Pancreas (tissue), 10 donors: ENCODE measurements at regions not wholly inside any gene's neighbourhood (a gene's known extent, or its start where the extent isn't known, plus 50 kb on each side); places are given as distances from the start of the nearest gene placed in this dataset.

Experiments used
- ATAC-seq, 4 donors: fragments of 200-7000 bp; cut with Tn5 transposase; one replicate each; pipeline versions ENCODE4 v1.8.0 to v1.9.1; 2020; ENCODE audit warnings: mild to moderate bottlenecking in 4 of 4, moderate library complexity in 4 of 4
- DNase-seq, 6 donors: peaks; one replicate each; pipeline ENCODE4 v3.0.0-alpha.2; 2020
- FAIRE-seq: peaks from 2 replicates; lab custom pipeline; 2012; peaks lifted over from hg19 to GRCh38; lab: Jason Lieb, UNC
- H3K27ac ChIP-seq, 4 donors: fragments of 200-600 bp; sonication (generic); 1 replicate in 3 of 4; 2 replicates in 1 of 4; pipeline versions ENCODE4 v1.5.0 to v1.8.0; 2020
- H3K27me3 ChIP-seq, 4 donors: fragments of 200-600 bp; one replicate each; pipeline ENCODE4 v1.8.0; 2021
- H3K36me3 ChIP-seq, 3 donors: fragments of 200-600 bp; sonication (generic) in 1 of 3; one replicate each; pipeline versions ENCODE4 v1.5.0 to v1.8.0; 2020 to 2021
- H3K4me1 ChIP-seq, 3 donors: fragments of 200-600 bp; one replicate each; pipeline ENCODE4 v1.8.0; 2021
- H3K4me3 ChIP-seq, 4 donors: fragments of 200-600 bp; sonication (generic) in 2 of 4; one replicate each; pipeline versions ENCODE4 v1.5.0 to v1.8.0; 2020 to 2021
- H3K9me3 ChIP-seq, 4 donors: fragments of 200-600 bp; one replicate each; pipeline ENCODE4 v1.8.0; 2021
- CTCF ChIP-seq, 4 donors: fragments of 200-600 bp; sonication (generic) in 3 of 4; IDR thresholded peaks; one replicate each; pipeline versions ENCODE4 v1.5.0 to v1.8.0; 2021; ENCODE audit warnings: antibody characterized with exemption in 4 of 4
- WGBS, 2 donors: extraction: QIAGEN DNeasy Blood & Tissue Kit; methylation state at CpG; one replicate each; pipeline ENCODE4 v1.1.7; 2013; 5-methylcytosine and 5-hydroxymethylcytosine counted together
- intact Hi-C, 3 donors: fragments of 100-400 bp; cut with DNase I; formaldehyde crosslinking; loops; one replicate each; pipeline versions ENCODE4 v1.11.1 to v1.14.2; 2022
- donor health status: healthy with polysubstance abuse.
- donor health status: DM: no; HTN: no; CAD: no; lungs with moderate emphysema.
- donor health status: DM: no; HTN: no; CAD: no.
- donor health status: control.
- donor health status: control.
- donor health status: Bipolar disorder and iron deficiency.
- donor health status: DM: yes; HTN: yes; CAD: no.
- donor health status: DM: no; HTN: no; CAD: no.
- donor health status: DM: no; HTN: no; CAD: no.
- donor health status: DM: yes; HTN: yes; CAD: no.

- no peak for DNase-seq
- Histone ChIP-seq H3K27me3 (no peaks in the 10 kb centered on the region), H3K4me3 (no peak overlapping the region), H3K9me3 (no peaks in the 10 kb centered on the region), H3K27ac (no peak overlapping the region), H3K36me3 (no peaks in the 10 kb centered on the region), H3K4me1 (no peaks in the 10 kb centered on the region)
- intact Hi-C loops: no loop called here
- no peak for TF ChIP-seq CTCF (IDR thresholded peaks at IDR 0.05)
- 38 to 48% methylated on average over 1 of the region's 1 CpG for WGBS, 2 donors
- ATAC-seq: no peak
- no peak for FAIRE-seq
Observed at GRCh38 chr11:91158297-91158696, 935.4 kb upstream of the CHORDC1 start.

- no peaks in the 10 kb centered on the region for H3K36me3 ChIP-seq
- H3K27ac ChIP-seq: no peak overlapping the region
- DNase-seq: no peak
- no peaks in the 10 kb centered on the region for H3K4me1 ChIP-seq
- H3K9me3 ChIP-seq: no peaks in the 10 kb centered on the region
- intact Hi-C loops: no loop called here
- no peaks in the 10 kb centered on the region for H3K27me3 ChIP-seq
- no peak for ATAC-seq
- 67 to 73% methylated on average over 8 of the region's 8 CpGs for WGBS, 2 donors
- no peak overlapping the region for H3K4me3 ChIP-seq
- no peak for FAIRE-seq
- TF ChIP-seq CTCF (IDR thresholded peaks at IDR 0.05): no peak
Observed at GRCh38 chr11:91156041-91156440, 933.2 kb upstream of the CHORDC1 start.

- 37 to 51% methylated on average over 2 of the region's 2 CpGs for WGBS, 2 donors
- H3K4me1 ChIP-seq: no peaks in the 10 kb centered on the region
- H3K9me3 ChIP-seq: no peaks in the 10 kb centered on the region
- FAIRE-seq (no peak), ATAC-seq (no peak), DNase-seq (no peak)
- no peak overlapping the region for H3K4me3 ChIP-seq
- H3K36me3 ChIP-seq: no peaks in the 10 kb centered on the region
- no peak for TF ChIP-seq CTCF (IDR thresholded peaks at IDR 0.05)
- intact Hi-C loops: loop anchor here in 1 of 3 donors (10.0 kb wide), 1 partner anchor 577 kb away; no protein-coding TSS in a partner anchor
- no peaks in the 10 kb centered on the region for H3K27me3 ChIP-seq
- H3K27ac ChIP-seq: no peak overlapping the region
Observed at GRCh38 chr11:91147885-91148284, 925.0 kb upstream of the CHORDC1 start.

GRCh38 chr11:91141655-91142054, 918.8 kb upstream of the CHORDC1 start:
- DNase-seq (no peak), FAIRE-seq (no peak), ATAC-seq (no peak)
- 54 to 65% methylated on average over 3 of the region's 3 CpGs for WGBS, 2 donors
- H3K4me1 ChIP-seq: no peaks in the 10 kb centered on the region
- H3K27me3 ChIP-seq: no peaks in the 10 kb centered on the region
- no peak overlapping the region for H3K27ac ChIP-seq
- H3K36me3 ChIP-seq: no peaks in the 10 kb centered on the region
- H3K4me3 ChIP-seq: no peak overlapping the region
- no peak for TF ChIP-seq CTCF (IDR thresholded peaks at IDR 0.05)
- intact Hi-C loops: loop anchor here in 1 of 3 donors (10.0 kb wide), 1 partner anchor 583 kb away; no protein-coding TSS in a partner anchor
- no peaks in the 10 kb centered on the region for H3K9me3 ChIP-seq

- intact Hi-C loops: no loop called here
- 49 to 62% methylated on average over 2 of the region's 2 CpGs for WGBS, 2 donors
- no peak for FAIRE-seq
Observed at GRCh38 chr11:91136631-91137030, 913.8 kb upstream of the CHORDC1 start.

More at GRCh38 chr11:91136631-91137030, 913.8 kb upstream of the CHORDC1 start:
- Histone ChIP-seq H3K27me3 (no peaks in the 10 kb centered on the region), H3K27ac (no peak overlapping the region), H3K9me3 (no peaks in the 10 kb centered on the region), H3K4me3 (no peak overlapping the region), H3K4me1 (no peaks in the 10 kb centered on the region), H3K36me3 (no peaks in the 10 kb centered on the region)
- DNase-seq: no peak
- TF ChIP-seq CTCF (IDR thresholded peaks at IDR 0.05): no peak
- ATAC-seq: no peak
